Endodermal cell (in vitro differentiated cells): ENCODE measurements at regions not wholly inside any gene's neighbourhood (a gene's known extent, or its start where the extent isn't known, plus 50 kb on each side); places are given as distances from the start of the nearest gene placed in this dataset.
"Not testable (repeated sequence)": the region's sequence is repeated elsewhere in the genome, so short reads cannot be mapped to it uniquely, and the experiment has no call there.

Source experiments
- DNase-seq: peaks from one replicate; pipeline ENCODE4 v3.0.0-alpha.2; 2017
- H3K27ac ChIP-seq: 2 replicates; pipeline ENCODE4 v1.5.1; 2013; ENCODE audit warnings: mild to moderate bottlenecking, low read depth, low read length, moderate library complexity
- H3K27me3 ChIP-seq: 2 replicates; pipeline ENCODE4 v1.6.1; 2013; ENCODE audit warnings: mild to moderate bottlenecking, low read length, moderate library complexity; ENCODE audit not compliant: insufficient read depth, control insufficient read depth, poor library complexity, severe bottlenecking
- H3K36me3 ChIP-seq: 2 replicates; pipeline ENCODE4 v1.7.0; 2013; ENCODE audit warnings: mild to moderate bottlenecking, low read length, moderate library complexity; ENCODE audit not compliant: control insufficient read depth, insufficient read depth
- H3K4me1 ChIP-seq: one replicate; pipeline ENCODE4 v1.7.0; 2013; ENCODE audit warnings: low read length; ENCODE audit not compliant: control insufficient read depth, insufficient read depth
- H3K4me3 ChIP-seq: 2 replicates; pipeline ENCODE4 v1.5.1; 2013; ENCODE audit warnings: mild to moderate bottlenecking, low read length, moderate library complexity
- H3K9ac ChIP-seq: 2 replicates; pipeline ENCODE4 v1.6.1; 2013; ENCODE audit warnings: mild to moderate bottlenecking, low read length, moderate library complexity; ENCODE audit not compliant: poor library complexity, severe bottlenecking; ENCODE audit errors: extremely low read depth
- H3K9me3 ChIP-seq: 2 replicates; pipeline ENCODE4 v1.6.1; 2013; ENCODE audit warnings: mild to moderate bottlenecking, low read length, moderate library complexity; ENCODE audit not compliant: control insufficient read depth
- H3K27ac Mint-ChIP-seq: 2 replicates; pipeline ENCODE4 v1.8.0; 2020; ENCODE audit warnings: mixed read lengths
- H3K27me3 Mint-ChIP-seq: 2 replicates; pipeline ENCODE4 v1.8.0; 2021; ENCODE audit warnings: mild to moderate bottlenecking, mixed read lengths; ENCODE audit not compliant: insufficient read depth
- H3K36me3 Mint-ChIP-seq: 2 replicates; pipeline ENCODE4 v1.8.0; 2020; ENCODE audit warnings: low read depth, mixed read lengths
- H3K4me1 Mint-ChIP-seq: 2 replicates; pipeline ENCODE4 v1.8.0; 2020; ENCODE audit warnings: mixed read lengths
- H3K4me3 Mint-ChIP-seq: 2 replicates; pipeline ENCODE4 v1.8.0; 2020; ENCODE audit warnings: mild to moderate bottlenecking, moderate library complexity, mixed read lengths
- H3K9me3 Mint-ChIP-seq: 2 replicates; pipeline ENCODE4 v1.8.0; 2020; ENCODE audit warnings: mild to moderate bottlenecking, mixed read lengths
- WGBS, 2 experiments: methylation state at CpG; one replicate each; pipeline versions ENCODE4 v1.1.5 to v1.1.7; 2013; ENCODE audit warnings: missing lambda C conversion rate in 2 of 2, mixed read lengths in 1 of 2; ENCODE audit not compliant: insufficient coverage in 1 of 2, insufficient read length in 1 of 2; 5-methylcytosine and 5-hydroxymethylcytosine counted together
- TF ChIP-seq, protein P1 (sequence below): fragments of 200-600 bp; sonication (generic); conservative IDR thresholded peaks from 2 replicates; pipeline ENCODE4 v1.5.0; 2021; ENCODE audit warnings: antibody characterized with exemption, mild to moderate bottlenecking

DNA sequence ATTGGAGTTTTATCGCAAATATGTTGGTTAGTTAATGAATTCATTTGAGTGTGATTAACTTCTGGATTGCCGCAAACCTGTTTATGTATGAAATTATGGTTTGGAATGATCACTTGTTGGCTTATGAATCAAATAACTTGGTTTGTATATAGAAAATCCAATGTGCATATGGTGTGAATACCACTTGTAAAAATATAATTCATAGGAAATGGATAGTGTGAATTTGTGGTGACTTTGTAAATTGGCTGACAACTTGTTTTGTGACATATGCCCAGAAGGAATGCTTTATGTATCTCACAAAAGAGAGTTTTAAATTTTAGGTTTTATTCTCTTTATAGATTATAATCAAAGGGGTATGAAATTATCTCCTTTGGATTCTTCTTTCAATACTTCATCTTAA is 436.2 kb downstream of the EPHA5 start:
- Histone ChIP-seq H3K36me3 (no peaks in the 10 kb centered on the region), H3K27me3 (no peaks in the 10 kb centered on the region), H3K9ac (no peak overlapping the region), H3K4me1 (no peaks in the 10 kb centered on the region), H3K4me3 (no peak overlapping the region), H3K27ac (no peak overlapping the region), H3K9me3 (no peaks in the 10 kb centered on the region)
- Mint-ChIP-seq H3K4me3 (no peak overlapping the region), H3K4me1 (no peaks in the 10 kb centered on the region), H3K9me3 (no peaks in the 10 kb centered on the region), H3K27ac (no peak overlapping the region), H3K36me3 (no peaks in the 10 kb centered on the region), H3K27me3 (no peaks in the 10 kb centered on the region)
- TF ChIP-seq, protein P1, sequence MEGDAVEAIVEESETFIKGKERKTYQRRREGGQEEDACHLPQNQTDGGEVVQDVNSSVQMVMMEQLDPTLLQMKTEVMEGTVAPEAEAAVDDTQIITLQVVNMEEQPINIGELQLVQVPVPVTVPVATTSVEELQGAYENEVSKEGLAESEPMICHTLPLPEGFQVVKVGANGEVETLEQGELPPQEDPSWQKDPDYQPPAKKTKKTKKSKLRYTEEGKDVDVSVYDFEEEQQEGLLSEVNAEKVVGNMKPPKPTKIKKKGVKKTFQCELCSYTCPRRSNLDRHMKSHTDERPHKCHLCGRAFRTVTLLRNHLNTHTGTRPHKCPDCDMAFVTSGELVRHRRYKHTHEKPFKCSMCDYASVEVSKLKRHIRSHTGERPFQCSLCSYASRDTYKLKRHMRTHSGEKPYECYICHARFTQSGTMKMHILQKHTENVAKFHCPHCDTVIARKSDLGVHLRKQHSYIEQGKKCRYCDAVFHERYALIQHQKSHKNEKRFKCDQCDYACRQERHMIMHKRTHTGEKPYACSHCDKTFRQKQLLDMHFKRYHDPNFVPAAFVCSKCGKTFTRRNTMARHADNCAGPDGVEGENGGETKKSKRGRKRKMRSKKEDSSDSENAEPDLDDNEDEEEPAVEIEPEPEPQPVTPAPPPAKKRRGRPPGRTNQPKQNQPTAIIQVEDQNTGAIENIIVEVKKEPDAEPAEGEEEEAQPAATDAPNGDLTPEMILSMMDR = no peak
- WGBS, 2 experiments = 91 to 100% methylated on average over 2 of the region's 2 CpGs
- no peak for DNase-seq

DNA sequence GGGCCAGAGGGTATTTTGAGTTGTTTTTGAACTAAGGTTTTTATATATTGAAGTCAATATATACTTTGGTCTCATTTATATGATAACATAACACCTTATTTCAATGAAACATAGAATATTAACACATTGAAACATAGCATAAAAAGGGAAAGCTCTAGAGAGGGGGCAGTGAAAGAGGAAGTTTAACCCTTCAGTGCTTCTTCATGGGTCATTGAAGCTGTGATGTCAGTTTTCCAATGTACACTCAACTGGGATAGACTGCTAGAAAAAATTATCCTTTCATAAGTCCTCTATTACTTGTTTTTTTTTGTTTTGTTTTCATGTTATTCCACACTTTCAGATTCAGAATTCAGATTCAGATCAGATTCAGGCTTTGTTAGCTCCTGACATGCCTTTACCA is 442.7 kb downstream of the EPHA5 start:
- Histone ChIP-seq H3K27me3 (no peaks in the 10 kb centered on the region), H3K4me1 (no peaks in the 10 kb centered on the region), H3K36me3 (no peaks in the 10 kb centered on the region), H3K27ac (no peak overlapping the region), H3K4me3 (no peak overlapping the region), H3K9me3 (no peaks in the 10 kb centered on the region), H3K9ac (no peak overlapping the region)
- Mint-ChIP-seq H3K36me3 (no peaks in the 10 kb centered on the region), H3K4me1 (no peaks in the 10 kb centered on the region), H3K9me3 (no peaks in the 10 kb centered on the region), H3K4me3 (no peak overlapping the region), H3K27ac (no peak overlapping the region), H3K27me3 (no peaks in the 10 kb centered on the region)
- TF ChIP-seq, protein P1 = no peak
- DNase-seq = no peak

DNA sequence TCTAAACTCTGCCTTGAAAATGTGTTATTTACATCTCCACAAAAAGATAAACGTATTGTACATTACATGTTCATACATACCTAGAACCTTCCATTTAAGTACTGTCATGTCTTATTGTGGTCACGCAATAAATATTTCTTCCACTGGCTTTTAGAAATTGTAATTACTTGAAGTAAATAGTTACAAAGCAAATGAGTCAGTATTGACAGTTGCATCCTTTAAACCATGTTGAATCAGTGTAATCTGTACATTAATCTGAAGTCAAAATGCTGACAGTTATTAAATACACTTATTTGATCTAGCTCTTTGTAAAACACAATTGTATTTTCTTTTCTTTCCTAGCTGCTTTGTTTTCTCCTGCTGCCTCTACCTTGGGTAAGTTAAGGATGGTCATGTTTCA is 446.7 kb downstream of the EPHA5 start:
- Histone ChIP-seq H3K4me1 (no peaks in the 10 kb centered on the region), H3K9me3 (no peaks in the 10 kb centered on the region), H3K27me3 (no peaks in the 10 kb centered on the region), H3K36me3 (no peaks in the 10 kb centered on the region), H3K4me3 (no peak overlapping the region), H3K9ac (no peak overlapping the region), H3K27ac (no peak overlapping the region)
- Mint-ChIP-seq H3K36me3 (no peaks in the 10 kb centered on the region), H3K4me1 (no peaks in the 10 kb centered on the region), H3K27ac (no peak overlapping the region), H3K4me3 (no peak overlapping the region), H3K27me3 (no peaks in the 10 kb centered on the region), H3K9me3 (no peaks in the 10 kb centered on the region)
- 83 to 100% methylated on average over 1 to 2 of the region's 2 CpGs for WGBS, 2 experiments
- TF ChIP-seq, protein P1 = no peak
- no peak for DNase-seq

DNA sequence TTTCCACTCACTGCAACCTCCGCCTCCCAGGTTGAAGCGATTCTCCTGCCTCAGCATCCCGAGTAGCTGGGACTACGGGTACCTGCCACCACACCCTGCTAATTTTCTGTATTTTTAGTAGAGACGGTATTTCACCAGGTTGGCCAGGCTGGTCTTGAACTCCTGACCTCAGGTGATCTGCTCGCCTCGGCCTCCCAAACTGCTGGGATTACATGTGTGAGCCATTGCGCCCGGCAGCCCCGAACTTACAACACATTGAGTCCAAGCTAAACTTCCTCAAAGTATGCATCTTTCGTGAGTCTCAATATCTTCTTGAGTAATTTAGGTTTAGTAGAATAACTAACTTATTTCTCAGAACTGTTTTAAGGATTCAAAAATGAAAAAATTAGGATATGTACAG is 447.2 kb downstream of the EPHA5 start:
- H3K9ac ChIP-seq, H3K27ac Mint-ChIP-seq, DNase-seq, H3K27me3 ChIP-seq, H3K4me3 ChIP-seq, H3K4me3 Mint-ChIP-seq, H3K4me1 Mint-ChIP-seq, H3K9me3 ChIP-seq, H3K9me3 Mint-ChIP-seq, H3K27me3 Mint-ChIP-seq, H3K4me1 ChIP-seq, H3K36me3 Mint-ChIP-seq, H3K27ac ChIP-seq, H3K36me3 ChIP-seq: not testable (repeated sequence)
- 94 to 100% methylated on average over 1 to 11 of the region's 11 CpGs for WGBS, 2 experiments
